HG02798 (cell line): ENCODE measurements at regions not wholly inside any gene's neighbourhood (a gene's known extent, or its start where the extent isn't known, plus 50 kb on each side); places are given as distances from the start of the nearest gene placed in this dataset.
A peak's percentile ranks its signal among the peaks of the same experiment; 100 is the strongest.

ENCODE experiments used
- ATAC-seq: cut with Tn5 transposase; IDR thresholded peaks from one replicate; pipeline ENCODE4 v1.9.1; 2021; ENCODE audit warnings: mild to moderate bottlenecking; ENCODE audit not compliant: unreplicated experiment, poor library complexity

DNA sequence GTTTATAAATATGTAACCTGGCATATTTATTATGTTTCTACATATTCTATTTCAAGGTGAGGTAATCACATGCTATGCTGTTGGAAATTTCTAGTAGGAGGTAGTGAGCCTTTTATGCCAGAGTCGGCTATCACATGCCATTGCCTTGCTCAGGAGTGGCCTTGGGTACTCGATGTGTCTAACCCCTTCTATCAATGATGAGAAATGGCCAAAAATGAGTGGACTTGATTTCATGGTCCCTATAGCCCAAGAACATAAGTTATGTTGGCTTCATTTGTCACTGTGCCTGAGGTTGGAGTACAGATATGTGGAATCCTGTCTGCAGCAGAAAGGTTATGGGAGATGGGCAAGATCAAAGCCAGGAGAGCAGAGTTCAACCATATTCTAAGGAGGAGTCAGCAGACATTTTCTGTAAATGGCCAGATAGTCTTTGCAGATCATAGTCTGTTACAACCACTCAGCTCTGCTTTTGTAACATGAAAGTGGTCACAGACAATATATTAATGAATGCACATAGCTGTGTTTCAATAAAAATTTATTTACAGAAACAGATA lies 554.4 kb downstream of the PDCD6IP start:
- no peak for ATAC-seq

DNA sequence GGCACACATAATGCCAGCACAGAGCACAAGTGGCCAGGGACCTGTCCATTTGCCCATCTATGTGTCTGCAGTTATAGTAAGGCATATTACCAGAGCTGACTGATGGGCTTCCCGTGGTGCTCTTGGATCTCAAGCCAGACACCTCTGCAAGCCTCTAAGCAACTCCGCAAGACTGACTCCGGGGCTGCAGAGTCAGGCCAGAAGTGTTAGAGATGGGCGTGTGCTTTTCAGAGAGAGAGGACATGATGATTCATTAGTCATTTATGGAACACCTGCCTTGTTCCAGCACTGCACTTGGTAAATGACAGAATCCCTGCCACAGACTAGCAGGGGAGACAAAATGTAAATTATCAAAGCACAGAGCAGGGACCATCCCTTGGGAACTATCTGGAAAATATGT lies 559.0 kb downstream of the PDCD6IP start:
- no peak for ATAC-seq

DNA sequence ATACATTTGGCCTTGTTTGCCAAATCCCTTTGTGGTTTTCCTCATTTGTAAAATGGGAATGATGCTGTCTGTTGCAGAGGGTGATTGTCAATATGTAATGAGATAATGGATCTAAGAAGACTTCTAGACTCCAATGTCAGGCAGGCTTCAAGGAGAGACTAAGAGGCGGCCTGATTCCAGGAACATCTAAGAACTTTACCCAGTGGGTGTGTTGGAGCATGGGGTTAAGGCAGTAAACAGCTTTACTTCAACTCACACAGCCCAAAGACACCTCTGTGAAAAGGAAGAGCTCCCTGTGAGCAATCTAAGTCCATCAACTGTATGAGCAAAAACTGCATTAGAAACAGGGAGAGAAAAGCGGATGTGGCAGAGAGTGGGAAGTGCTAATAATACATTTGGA lies 560.6 kb downstream of the PDCD6IP start:
- ATAC-seq: no peak

DNA sequence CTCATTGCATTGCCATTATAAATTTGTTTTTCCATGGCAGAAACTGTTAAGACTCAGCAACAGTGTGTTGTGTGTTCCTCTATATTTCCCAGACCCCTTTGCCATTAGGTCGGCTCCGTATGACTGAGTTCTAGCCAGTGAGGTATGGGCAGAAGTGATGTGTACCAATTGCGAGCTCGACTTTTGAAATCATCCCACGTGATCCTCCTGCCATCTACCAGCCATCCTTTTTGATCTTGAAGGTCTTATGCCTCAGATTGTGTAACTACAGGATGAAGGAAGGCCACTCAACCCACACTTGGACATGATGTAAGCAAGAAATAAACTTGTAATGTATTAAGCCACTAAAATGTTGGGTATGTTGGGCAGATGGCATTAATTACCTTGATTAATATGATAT lies 562.3 kb downstream of the PDCD6IP start:
- ATAC-seq: no peak

DNA sequence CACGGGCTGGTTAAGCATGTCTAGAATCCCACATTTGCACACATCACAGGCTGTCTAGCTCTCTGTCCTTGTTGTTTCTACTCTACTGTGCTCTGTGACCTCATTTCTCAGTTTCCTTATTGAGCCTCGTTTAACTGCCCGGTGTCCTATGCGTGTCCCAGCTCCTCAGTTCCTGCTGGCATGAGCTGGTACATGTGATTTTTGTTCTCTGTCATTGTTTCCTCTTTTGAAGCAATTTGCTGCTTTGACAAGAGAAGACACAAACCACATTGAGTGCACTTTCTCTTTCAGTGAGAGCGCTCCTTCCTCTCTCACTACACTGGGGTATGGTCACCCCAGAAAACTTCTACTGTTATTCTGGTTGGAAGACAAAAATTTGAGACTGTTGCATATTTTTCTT lies 563.5 kb downstream of the PDCD6IP start:
- ATAC-seq: peak; percentile 92

DNA sequence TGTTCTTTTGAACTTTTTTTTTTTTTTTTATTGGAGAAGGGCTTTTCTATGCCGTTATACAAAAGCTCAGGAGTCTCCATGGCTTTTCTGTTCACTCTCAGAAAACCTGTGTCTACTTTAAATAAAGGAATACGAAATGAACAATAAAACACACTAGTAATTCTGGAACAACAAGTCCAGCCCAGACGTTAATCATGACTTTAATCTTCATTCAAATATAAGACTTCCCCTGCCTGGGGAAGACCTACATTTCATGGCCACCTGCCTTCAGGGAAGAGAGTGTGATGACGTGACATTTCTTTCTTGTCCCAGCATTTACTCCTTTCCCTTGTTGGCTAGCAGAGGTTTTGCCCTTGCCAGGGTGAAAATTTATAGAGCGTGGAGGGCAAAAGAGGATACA lies 564.5 kb downstream of the PDCD6IP start:
- no peak for ATAC-seq

DNA sequence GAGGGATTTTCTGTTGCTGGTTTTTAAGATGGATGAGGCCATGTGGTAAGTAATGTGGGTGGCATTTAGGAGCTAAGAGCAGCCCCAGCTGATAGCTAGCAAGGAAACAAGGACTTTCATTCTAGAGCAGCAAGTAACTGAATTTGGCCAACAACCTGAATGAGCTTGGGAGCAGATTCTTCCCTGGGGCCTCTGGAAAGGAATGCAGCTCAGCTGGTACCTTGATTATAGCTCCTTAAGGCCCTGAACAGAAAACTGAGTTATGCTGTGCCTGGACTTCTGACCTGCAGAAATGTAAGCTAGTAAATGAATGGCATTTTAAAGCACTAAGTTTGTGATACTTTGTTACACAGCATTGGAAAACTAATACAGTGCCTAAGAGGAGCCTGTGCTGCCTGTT lies 565.5 kb downstream of the PDCD6IP start:
- no peak for ATAC-seq

DNA sequence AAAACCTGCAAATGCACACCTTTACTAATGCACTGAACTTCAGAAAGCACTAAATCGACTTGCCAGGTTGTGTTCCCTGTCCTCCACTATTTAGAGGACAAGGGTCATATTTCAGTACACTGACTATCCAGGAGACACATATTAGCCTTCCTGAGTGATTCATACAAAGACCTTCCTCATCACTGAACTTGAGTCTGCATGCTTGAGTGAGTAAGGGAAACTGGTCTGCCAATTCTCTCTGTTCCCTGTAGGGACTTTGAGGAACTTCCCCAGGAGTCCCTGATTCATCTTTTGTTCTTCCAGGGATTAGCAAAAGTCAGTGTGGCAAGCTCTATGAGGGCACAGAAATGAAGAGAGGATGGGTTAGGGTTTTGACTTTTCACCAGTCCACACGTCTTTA lies 565.9 kb downstream of the PDCD6IP start:
- no peak for ATAC-seq

DNA sequence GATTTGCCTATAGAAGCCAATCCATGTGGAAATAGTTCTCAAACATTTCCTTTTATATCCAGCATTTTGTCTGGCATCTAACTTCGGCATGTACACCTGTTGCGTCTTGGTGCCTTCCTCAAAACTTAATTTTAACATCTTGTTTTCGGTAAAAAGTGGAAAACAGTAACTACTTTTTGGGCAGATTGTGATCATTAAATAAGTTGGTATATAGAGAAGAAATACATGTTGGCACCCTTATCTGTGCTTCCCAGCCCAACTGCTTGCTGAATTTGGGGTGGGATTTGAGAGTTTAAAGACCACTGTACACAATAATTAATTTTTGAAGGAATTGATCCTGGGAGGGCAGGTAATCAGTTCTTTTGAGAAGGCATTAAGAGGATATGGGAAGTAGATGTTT lies 566.8 kb downstream of the PDCD6IP start:
- no peak for ATAC-seq

DNA sequence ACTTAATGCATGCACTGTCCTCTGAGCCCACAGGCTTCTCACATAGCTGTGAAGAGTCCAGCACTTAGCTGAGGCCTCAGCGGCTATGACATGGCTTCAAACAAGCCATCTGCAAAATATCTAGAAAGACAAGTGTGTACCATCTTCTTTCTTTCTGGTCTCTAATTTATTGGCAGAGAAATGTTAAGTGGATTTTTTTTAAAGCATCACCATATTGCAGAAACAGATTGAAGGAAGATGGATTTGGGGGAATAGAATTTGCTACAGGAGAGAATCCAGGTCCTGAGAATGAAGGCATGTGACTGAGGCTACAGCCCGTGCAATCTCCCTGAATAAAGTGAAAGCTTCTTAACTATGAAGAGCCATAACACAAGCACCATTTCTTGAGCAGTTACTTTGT lies 567.3 kb downstream of the PDCD6IP start:
- ATAC-seq: no peak

DNA sequence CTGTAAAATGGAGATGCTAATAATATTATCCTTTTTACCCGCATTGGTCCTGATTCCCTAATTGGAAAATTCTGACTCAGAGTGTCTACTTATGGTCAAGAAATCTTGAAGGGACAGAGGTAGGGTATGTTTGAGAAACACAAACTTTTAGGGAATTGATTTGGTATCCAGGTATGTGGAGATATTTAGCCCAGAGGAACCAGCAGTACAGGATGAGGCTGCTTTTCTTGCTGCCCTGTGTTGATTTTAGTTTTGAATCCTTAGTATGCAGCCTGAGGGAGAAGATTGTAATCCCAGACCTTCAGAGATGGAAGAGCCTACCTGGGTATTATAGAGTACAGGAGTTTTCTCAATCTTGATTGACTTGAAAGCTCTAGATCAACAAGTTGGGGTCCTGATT lies 569.1 kb downstream of the PDCD6IP start:
- no peak for ATAC-seq

DNA sequence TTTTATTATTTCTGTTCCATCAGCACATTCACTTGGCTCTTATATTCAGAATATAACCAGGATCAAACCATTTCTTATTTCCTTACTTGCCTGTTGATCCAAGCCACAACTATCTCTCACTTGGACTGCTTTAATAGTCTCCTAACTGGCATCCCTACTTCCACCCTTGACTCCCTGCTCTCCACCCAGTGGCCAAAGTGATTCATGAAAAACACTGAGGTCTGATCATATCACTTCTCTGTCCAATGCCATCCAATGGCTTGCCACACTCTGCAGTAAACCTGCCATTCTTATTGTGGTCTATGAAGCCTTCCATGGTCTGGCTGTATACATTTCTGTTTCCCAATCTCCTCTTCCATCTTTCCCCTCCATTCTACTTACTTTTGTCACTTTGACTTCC lies 576.1 kb downstream of the PDCD6IP start:
- ATAC-seq: no peak

DNA sequence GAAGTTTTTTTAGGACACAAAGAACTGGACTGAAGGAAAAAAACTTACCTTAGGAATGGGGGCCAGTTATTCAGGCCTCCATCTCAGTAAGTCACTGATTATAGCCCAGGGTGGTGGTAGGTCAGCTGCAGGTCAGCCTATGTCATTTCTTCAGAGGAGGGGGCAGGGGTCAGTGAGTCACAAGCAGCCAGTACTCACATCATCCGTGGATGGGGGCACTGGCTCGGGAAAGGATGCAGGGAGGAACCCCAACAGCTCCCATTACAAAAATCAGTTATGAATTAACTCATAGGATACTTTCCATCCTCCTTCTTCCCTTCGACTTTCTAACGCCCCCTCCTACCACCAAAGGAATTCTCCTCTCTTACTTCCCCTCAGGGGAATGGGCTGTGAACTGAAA lies 578.3 kb downstream of the PDCD6IP start:
- ATAC-seq: no peak

DNA sequence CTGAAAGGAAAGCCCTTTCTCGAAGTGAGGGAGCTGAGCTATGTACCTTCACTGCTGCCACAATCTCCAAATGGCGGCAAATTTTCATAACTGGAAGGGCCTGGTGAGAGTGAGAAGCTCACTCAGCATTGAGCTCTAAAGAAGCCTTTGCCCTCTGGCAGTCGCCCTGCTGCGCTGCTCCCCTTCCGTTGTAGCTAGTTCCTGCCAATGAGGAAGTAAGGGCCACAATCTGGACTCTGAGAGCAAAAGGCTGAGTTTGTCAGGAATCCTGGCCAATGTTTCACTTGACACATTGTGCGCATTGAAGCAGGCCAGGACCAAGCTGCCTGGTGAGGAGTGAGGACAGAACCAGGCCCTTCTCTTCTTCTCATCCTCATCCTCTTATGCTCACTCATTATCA lies 579.5 kb downstream of the PDCD6IP start:
- no peak for ATAC-seq

DNA sequence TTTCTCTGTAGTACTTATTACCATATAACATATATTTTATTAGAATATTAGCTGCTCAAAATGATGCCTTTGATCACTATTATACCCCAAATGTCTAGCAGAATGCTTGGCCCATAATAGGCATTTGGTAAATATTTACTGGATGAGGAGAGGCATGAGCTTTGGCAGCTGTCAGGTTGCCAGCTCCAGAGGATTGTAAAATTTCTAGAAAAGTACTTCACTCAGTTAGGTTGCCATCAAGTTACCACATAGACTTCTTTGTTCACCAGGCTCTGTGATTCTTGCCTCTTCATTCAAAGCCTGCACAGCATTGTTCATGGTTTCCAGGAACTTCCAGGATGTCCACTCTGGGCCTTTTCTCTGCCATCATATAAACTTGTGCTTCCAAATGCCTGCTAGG lies 582.8 kb downstream of the PDCD6IP start:
- ATAC-seq: no peak

DNA sequence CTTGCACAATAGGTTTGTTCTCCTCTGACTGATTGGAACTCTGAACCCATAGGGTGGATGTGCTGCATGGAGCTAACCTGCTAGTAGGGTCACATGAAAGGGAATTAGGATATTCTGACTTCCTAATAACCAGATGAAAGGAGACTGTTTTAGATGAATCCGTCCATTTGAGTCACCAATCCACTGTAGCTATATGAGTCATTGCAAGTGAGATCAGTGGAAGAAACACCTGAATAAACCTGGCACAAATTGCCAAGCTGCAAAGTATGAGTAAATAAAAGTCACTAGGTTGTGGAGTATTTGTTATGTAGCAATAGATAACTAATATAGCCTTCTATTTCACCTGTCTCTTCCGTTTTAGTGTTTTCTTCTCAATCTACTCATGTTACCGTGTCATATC lies 584.4 kb downstream of the PDCD6IP start:
- no peak for ATAC-seq

DNA sequence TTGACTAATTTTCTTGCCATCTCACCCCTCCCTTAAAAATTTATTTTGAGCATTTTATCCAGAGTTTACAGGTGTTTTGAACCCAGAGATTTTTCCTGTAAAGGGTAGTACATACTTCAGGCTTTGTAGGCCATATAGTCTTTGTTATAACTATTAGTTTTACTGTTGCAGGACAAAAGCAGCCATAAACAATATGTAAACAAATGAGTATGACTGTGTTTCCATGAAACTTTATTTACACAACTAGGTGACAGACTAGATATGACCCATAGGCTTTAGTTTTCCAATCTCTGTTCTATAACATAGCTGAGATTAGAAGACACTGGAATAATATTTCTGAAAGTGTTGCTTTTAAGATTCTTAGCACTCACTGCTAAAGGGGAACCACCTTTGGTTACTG lies 587.9 kb downstream of the PDCD6IP start:
- no peak for ATAC-seq

DNA sequence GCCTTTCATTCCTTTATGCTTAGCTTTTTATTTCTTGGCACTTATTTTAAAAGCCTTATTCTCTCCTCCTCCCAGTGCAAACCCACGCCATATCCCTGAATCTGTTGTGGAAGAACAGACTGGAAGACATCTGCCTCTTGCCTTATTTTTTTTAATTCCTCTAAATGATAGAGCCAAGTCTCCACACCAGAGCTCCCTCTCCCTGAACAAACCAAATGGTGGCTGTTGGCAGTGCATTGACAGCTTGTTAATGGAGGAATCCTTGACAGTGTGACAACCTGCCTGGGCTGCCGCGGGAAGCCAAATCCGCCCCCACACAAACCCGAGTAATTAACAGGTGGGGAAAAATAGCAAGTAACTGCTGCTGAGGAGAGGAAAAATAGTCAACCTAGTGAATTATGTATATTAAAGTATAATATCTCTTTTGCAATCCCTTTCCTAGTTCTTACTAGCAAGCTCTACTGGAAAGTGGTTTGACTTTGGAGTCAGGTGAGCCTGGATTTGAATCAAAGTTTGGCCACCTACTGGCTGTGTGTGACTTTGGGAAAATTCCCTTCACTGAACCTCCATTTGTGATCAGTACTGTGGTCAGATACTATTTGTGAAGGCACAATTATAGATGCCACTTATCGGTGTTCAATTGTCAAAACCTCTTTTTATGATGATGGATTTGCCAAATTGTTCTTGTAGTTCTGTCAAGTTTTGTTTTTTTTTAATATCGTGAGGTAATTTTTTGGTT lies 589.6 kb downstream of the PDCD6IP start:
- no peak for ATAC-seq

DNA sequence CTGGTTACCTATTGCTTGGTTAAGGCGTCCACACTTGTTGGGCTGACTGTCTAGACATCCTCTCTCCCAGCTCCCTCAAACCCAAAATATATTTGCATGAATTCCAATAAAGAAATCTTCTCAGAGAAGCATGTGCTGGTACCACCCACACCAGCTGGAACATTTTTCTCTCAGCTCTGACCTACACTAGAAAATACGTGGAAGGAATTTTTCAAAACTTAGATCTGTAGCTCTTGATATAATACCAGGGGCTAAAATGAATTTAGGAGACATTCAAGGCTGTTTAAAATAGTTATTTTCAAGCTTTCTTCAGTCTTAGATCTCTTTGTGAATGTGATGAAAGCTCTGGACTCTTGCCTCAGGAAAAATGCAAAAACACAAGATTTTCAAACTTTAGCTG lies 590.4 kb downstream of the PDCD6IP start:
- ATAC-seq: no peak

DNA sequence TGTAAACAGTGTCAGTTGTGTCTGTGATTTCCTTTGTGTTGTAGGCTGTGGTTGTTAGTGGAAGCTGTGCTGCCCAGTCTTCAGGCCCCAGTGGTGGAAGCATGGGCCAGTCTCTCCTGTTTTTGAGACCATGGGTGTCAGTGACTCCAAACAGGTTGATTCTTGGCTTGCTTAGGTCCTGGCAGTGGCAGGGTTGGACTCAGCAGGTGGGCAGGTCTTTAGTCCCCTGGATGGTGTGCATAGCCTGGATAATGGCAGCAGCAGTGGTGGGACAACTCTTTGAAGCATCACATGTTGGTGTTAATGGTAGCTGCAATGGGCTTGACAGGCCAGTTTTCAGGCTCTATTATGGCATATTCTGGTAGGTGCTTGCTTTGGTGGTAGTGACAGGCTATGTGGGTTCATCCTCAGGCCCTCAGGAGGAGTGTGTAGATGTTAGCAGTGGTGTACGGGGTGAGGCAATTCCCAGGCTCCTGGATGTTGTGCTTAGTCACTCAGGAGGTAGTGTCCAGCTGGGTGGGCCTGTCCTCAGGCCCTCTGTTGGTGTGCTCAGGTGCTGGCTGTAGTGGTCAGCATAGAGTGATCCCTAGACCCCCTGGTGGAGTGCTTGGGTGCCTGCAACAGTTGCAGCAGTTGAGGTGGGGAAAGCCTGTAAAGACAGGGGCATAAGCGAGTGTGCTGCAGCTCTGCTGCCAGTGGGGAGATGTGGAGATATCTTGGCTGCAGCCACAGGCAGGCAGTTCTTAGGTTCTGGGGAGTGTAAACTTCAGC lies 596.7 kb downstream of the PDCD6IP start:
- ATAC-seq: no peak

DNA sequence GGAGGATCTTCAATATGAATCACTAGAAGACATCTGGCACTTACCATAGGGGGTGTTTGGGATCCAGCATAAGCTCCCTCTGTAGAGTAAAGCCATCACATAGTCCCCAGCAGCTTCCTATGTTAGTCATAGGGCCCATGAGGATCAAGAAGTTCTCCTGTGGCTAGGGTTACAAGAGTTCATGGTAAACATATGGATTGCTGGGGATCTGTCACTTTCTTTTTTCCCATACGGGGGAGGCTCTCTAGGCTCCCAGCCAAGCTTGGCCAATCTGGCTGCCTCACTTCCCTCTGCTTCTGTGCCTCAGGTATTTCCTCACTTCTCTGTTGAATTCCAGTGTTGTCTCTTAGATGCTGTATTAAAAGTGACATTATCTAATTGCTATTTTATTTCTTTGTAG lies 597.9 kb downstream of the PDCD6IP start:
- no peak for ATAC-seq

DNA sequence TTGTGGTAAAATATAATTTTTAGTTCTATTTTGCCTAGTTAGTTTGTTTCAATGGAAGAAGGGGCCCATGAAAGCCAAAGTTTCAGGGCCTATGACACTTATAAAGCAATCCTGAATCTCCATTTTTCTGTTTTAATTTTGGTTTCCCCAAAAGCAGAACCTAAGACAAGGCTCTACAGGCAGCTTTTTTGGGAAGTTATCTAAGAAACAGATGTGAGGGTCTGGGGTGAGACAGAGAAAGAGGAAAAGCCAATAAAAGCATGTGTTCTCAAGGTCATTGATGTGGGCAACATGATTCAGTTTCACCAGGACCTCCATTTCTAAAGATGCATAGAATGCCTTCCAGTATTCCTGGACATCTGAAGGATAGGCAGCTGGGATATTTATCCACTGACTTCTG lies 598.5 kb downstream of the PDCD6IP start:
- no peak for ATAC-seq
